ENCODE measurements at regions not wholly inside any gene's neighbourhood (a gene's known extent, or its start where the extent isn't known, plus 50 kb on each side); places are given as distances from the start of the nearest gene placed in this dataset.
A peak's percentile ranks its signal among the peaks of the same experiment; 100 is the strongest.

GRCh38 chr15:68871507-68871906 is 50.8 kb upstream of the ANP32A start:
- no peak for DNase-seq

GRCh38 chr15:68874788-68875187 is 54.1 kb upstream of the ANP32A start:
- DNase-seq = no peak

- peak; percentile 93 for DNase-seq
Measured at GRCh38 chr15:68875377-68876116, 54.8 kb upstream of the SPESP1 start.

GRCh38 chr15:68877626-68878025 is 52.7 kb upstream of the SPESP1 start:
- DNase-seq = no peak

- no peak for DNase-seq
Measured at GRCh38 chr15:68880382-68880781, 49.9 kb upstream of the SPESP1 start.
